ENCODE measurements at regions not wholly inside any gene's neighbourhood (a gene's known extent, or its start where the extent isn't known, plus 50 kb on each side); places are given as distances from the start of the nearest gene placed in this dataset.
"Not testable (repeated sequence)": the region's sequence is repeated elsewhere in the genome, so short reads cannot be mapped to it uniquely, and the experiment has no call there.

DNA sequence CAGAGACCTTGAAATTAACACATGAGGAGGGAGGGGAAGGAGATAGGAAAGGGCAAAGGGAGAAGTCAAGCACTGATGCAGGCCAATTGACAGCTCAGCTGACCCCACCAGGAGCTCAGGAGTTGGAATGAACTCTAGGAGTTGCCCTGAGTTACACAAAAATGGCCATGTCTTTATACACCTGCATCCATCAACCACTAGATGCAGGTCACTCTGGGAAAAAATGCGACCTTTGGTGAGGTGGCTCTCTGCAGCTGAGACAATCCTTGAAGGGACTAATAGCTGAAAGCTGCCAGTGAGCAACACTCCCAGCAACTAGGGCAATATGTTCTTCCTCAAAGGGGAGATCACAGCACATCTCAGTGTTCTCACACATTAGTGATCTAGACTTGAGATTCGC, 222.8 kb downstream of the RBM26 start:
- H3K4me3 ChIP-seq, result no peak overlapping the region
- H3K9me3 ChIP-seq, result no peaks in the 10 kb centered on the region
- no peaks in the 10 kb centered on the region for H3K4me1 ChIP-seq
- in situ Hi-C loops (cut with MboI; ENCODE audit: low pct_ligation_motif_present in 1 of 4, low pct_unique_long_range_greater_than_20kb in 1 of 4, low sequenced_read_pairs in 3 of 4) (no loop called here), intact Hi-C loops (cut with DNase I; ENCODE audit: low total_unique reads) (no loop called here)
- H3K27ac ChIP-seq, result no peak overlapping the region
- H3K36me3 ChIP-seq, result no peaks in the 10 kb centered on the region
- H3K27me3 ChIP-seq, result no peaks in the 10 kb centered on the region
- WGBS, 2 donors (ENCODE audit: low coverage in 1 of 2), result 93 to 100% methylated on average over 1 to 2 of the region's 2 CpGs
- no peak for TF ChIP-seq EP300 (IDR thresholded peaks at IDR 0.05; ENCODE audit: low read depth)
- no peak for TF ChIP-seq POLR2A (IDR thresholded peaks at IDR 0.05)
- TF ChIP-seq, protein P1, sequence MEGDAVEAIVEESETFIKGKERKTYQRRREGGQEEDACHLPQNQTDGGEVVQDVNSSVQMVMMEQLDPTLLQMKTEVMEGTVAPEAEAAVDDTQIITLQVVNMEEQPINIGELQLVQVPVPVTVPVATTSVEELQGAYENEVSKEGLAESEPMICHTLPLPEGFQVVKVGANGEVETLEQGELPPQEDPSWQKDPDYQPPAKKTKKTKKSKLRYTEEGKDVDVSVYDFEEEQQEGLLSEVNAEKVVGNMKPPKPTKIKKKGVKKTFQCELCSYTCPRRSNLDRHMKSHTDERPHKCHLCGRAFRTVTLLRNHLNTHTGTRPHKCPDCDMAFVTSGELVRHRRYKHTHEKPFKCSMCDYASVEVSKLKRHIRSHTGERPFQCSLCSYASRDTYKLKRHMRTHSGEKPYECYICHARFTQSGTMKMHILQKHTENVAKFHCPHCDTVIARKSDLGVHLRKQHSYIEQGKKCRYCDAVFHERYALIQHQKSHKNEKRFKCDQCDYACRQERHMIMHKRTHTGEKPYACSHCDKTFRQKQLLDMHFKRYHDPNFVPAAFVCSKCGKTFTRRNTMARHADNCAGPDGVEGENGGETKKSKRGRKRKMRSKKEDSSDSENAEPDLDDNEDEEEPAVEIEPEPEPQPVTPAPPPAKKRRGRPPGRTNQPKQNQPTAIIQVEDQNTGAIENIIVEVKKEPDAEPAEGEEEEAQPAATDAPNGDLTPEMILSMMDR (IDR thresholded peaks at IDR 0.05), result no peak
- no peak for TF ChIP-seq POLR2AphosphoS5 (IDR thresholded peaks at IDR 0.05)
- DNase-seq, result no peak

DNA sequence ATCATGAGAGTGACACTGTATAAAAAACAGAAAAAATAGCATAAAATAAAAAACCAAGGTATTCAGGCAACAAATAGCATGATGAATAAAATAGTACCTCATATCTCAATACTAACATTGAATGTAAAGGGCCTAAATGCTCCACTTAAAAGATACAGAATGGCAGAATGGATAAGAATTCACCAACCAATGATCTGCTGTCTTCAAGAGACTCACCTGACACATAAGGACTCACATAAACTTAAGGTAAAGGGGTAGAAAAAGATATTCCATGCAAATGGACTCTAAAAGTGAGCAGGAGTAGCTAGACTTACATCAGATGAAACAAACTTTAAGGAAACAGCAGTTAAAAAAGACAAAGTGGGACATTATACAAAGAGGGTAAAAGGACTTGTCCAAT, 232.4 kb downstream of the RBM26 start:
- DNase-seq; H3K4me3 ChIP-seq; intact Hi-C loops (cut with DNase I; ENCODE audit: low total_unique reads); H3K9me3 ChIP-seq; H3K36me3 ChIP-seq; H3K4me1 ChIP-seq; H3K27ac ChIP-seq; H3K27me3 ChIP-seq; in situ Hi-C loops (cut with MboI; ENCODE audit: low pct_ligation_motif_present in 1 of 4, low pct_unique_long_range_greater_than_20kb in 1 of 4, low sequenced_read_pairs in 3 of 4): not testable (repeated sequence)

DNA sequence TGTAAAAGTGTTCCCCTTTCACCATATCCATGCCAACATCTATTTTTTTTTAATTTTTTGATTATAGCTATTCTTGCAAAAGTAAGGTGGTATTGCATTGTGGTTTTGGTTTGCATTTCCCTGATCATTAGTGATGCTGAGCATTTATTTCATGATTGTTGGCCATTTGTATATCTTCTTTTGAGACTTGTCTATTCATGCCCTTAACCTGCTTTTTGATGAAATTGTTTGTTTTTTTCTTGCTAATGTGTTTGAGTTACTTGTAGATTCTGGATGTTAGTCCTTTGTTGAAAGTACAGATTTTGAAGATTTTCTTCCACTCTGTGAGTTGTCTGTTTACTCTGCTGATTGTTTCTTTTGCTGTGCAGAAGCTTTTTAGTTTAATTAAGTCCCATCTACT, 233.1 kb downstream of the RBM26 start:
- DNase-seq; H3K27me3 ChIP-seq; in situ Hi-C loops (cut with MboI; ENCODE audit: low pct_ligation_motif_present in 1 of 4, low pct_unique_long_range_greater_than_20kb in 1 of 4, low sequenced_read_pairs in 3 of 4); H3K4me1 ChIP-seq; H3K36me3 ChIP-seq; intact Hi-C loops (cut with DNase I; ENCODE audit: low total_unique reads); H3K4me3 ChIP-seq; H3K9me3 ChIP-seq; H3K27ac ChIP-seq: not testable (repeated sequence)

DNA sequence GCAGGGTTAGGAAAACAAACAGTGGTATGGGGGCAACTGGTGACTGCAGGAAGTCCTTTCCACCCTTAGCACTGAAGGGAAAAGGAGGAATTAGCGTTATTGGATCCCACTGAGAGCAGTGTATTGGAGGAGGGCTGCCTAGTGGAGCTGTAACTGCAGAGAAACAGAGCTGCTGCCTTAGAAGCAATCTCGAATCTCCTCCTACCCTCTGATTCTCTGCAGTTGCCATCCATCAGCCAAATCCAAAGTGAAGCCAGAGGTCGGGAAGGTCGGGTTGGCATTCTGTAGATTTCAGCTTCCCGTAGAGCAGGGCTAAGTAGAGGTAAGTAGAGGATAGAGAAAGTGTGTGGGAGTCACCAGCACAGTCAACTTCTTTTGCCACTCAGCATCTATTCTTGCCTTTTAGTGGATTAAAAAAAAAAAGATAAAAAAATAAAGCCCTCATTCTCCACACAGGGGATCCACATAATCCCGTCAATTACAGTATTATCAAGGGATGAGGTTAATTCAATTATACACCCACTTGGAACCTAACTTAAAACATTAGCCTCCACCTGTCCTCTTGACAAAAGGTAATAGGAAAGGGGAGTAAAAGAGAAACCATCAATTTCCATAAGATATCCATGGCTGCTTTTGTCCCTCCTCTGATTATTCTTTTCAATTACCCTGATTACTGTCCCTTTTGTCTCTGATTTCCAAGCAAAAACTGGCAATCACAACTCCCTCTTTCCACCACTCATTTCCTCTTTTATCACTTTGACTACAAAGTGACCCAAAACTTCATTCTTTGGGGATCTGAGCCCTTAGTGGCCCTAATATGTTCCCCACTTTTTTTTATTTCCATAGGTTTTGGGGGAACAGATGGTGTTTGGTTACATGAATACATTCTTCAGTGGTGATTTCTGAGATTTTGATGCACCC, 234.7 kb downstream of the RBM26 start:
- in situ Hi-C loops (cut with MboI; ENCODE audit: low pct_ligation_motif_present in 1 of 4, low pct_unique_long_range_greater_than_20kb in 1 of 4, low sequenced_read_pairs in 3 of 4) (no loop called here), intact Hi-C loops (cut with DNase I; ENCODE audit: low total_unique reads) (no loop called here)
- Histone ChIP-seq H3K4me1 (no peaks in the 10 kb centered on the region), H3K27ac (no peak overlapping the region), H3K9me3 (no peaks in the 10 kb centered on the region), H3K27me3 (no peaks in the 10 kb centered on the region), H3K4me3 (no peak overlapping the region), H3K36me3 (no peaks in the 10 kb centered on the region)
- 46 to 100% methylated on average over 1 to 6 of the region's 6 CpGs for WGBS, 2 donors (ENCODE audit: low coverage in 1 of 2)
- no peak for DNase-seq
- TF ChIP-seq EP300 (IDR thresholded peaks at IDR 0.05; ENCODE audit: low read depth) (no peak), POLR2A (IDR thresholded peaks at IDR 0.05) (no peak), POLR2AphosphoS5 (IDR thresholded peaks at IDR 0.05) (no peak)
- TF ChIP-seq, protein P1 (IDR thresholded peaks at IDR 0.05), result no peak

DNA sequence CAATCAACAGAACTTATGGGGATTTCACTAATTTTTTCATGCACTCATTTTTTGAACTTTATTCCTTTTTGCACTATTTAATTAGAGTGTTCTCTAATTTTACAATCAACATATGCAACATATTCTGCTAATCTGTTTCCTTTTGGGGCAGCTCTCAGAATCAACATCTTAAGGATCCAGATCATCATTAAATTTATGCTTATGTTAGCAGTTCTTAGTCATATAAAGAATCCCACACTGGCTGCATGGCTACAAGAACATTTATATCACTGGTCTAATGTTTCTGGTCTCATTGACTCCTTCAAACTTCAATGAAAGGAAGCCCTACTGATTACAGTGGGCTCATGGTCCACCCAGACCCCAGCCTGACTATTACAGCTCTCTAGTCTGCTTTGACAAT, 245.2 kb downstream of the RBM26 start:
- intact Hi-C loops (cut with DNase I; ENCODE audit: low total_unique reads), result no loop called here
- no peaks in the 10 kb centered on the region for H3K9me3 ChIP-seq
- DNase-seq, result no peak
- no peaks in the 10 kb centered on the region for H3K36me3 ChIP-seq
- no peak for TF ChIP-seq POLR2A (IDR thresholded peaks at IDR 0.05)
- TF ChIP-seq, protein P1 (IDR thresholded peaks at IDR 0.05), result no peak
- no peak for TF ChIP-seq POLR2AphosphoS5 (IDR thresholded peaks at IDR 0.05)
- no peak for TF ChIP-seq EP300 (IDR thresholded peaks at IDR 0.05; ENCODE audit: low read depth)
- no peaks in the 10 kb centered on the region for H3K27me3 ChIP-seq
- H3K4me1 ChIP-seq, result no peaks in the 10 kb centered on the region
- no peak overlapping the region for H3K27ac ChIP-seq
- in situ Hi-C loops (cut with MboI; ENCODE audit: low pct_ligation_motif_present in 1 of 4, low pct_unique_long_range_greater_than_20kb in 1 of 4, low sequenced_read_pairs in 3 of 4), result no loop called here
- H3K4me3 ChIP-seq, result no peak overlapping the region

All from transverse colon (tissue), 4 donors.